ELR (cell line): ENCODE measurements at regions not wholly inside any gene's neighbourhood (a gene's known extent, or its start where the extent isn't known, plus 50 kb on each side); places are given as distances from the start of the nearest gene placed in this dataset.

Experiments used
- DNase-seq: peaks from one replicate; pipeline ENCODE4 v3.0.0-alpha.2; 2015; ENCODE audit warnings: low read depth

DNA sequence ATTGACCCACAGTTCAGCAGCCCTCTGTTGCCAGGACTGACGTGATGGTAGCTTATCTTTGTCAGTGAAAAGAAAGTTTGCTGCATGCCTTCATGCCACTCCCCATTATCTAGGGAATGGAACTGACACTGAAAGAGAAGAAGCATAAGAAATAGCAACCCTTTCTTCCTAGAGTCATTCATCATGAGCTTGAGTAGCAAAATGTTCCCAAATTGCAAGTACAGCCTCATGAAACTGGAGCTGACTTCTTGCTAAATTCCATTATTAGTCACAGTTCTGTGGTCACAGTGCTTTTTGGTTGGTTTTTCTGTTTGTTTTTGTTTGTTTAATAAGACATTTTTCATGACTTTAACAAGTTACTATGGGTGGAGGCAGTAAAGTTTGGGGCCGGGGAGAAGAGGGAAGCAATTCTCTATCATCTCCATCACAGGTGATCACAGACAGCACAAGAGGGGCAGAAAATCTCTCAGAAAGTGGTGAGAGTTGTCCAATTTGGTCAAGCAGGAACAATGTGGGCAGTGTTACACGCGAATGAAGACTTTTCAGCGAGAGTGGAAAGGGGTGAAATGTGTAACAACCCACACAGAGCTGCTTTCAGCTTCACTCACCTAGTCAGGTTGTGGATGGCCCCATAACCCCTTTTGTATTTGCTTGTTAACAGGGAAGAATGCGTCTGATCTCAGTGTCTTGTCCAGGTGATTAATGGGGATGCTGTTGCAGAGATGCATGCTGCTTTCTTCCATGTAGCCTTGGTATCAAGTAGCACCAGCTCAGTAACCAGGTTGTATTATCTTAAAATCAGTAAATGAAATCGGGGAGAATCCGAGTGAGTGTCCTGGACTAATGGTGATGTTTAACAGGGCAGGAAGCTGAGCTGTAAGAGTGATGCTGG, 440.4 kb downstream of the DMRT2 start:
- no peak for DNase-seq

DNA sequence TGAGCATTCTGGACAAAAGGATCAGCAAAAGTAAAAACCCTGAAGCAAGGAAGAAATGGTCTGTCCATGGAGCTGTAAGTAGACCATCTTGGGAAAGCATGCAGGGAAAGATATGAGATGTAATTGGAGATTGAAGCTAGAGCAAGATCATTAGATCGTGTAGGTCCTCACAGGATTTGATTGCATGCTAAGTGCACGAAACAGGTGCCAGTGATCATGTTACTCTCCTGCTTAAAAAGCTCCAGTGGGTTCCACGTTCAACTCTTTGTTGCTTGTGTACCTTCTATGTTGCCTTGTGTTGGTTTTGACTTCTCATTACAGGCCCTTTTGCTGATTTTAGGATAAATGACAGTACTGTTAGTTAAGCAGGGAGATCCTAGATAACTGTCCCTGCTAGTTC, 442.0 kb downstream of the DMRT2 start:
- no peak for DNase-seq

DNA sequence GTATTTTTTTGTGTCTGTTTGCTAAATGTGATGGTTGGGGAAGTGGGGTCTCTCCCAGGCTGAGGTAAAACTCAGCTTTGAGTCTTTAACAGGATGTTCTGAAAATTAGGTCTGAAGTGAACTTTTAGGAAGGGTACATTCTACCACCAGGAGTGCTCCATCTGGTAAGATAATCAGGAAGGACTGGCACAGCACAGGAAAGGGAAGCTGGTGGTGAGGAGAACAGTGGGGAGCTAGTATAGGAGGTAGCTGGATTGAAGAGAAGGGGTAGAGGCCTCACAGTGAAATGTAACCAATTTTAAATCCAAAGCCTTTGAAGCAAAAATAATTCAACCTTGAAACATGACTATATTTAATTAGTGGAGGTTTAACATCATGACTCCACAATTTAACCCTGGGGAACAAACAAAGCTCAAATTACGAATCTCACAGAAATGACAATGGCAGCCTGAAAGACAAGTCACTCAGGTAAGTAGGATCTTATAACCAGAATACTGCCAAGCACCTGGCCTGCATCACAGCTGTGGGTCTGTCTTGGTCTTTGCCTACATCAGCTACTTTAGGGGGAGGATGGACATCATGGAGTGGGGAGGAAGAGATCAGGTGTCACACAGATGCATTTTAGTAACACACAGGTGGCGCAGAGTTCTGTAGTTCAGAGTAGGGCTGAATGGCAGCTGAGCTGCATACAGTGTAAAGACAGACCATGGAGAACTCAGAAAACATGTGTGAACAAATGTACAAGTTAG, 445.3 kb downstream of the DMRT2 start:
- DNase-seq = no peak

DNA sequence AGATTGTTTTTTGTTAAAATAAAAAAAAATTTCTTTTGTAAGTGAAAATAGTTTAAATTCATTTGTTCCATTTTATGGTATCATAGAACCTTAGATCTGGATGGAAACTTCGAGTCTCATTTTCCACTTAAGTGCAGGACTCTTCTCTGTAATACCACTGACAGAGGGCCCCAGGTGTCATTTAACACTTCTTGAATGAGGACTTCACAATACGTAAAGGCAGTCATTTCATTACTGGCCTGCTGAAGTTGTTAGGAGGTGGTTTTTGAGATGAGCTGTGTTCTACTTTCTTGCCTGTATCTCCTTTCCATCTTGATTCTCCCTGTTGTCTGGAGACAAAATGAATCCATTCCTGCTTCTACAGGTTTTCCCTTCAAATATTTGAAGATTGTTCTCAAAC, 455.3 kb downstream of the DMRT2 start:
- DNase-seq = no peak

DNA sequence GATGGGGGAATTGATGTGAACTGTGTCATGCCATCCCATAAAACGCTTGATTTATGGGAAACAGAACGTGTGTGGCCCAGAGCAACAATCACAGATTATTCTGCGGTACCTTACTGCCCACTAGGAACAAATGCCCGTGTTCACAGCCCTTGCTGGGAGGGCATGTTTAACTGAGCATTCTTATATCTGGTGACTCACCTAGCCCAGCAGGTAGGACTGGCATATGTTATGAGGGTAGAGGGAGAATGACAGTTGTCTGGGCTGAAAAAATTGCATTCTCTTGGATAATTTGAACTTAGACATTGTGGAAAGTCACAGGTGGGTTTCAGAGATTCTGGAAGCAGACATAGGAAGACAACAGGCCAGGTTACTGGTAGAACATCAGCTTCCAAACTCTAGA, 460.6 kb downstream of the DMRT2 start:
- no peak for DNase-seq

DNA sequence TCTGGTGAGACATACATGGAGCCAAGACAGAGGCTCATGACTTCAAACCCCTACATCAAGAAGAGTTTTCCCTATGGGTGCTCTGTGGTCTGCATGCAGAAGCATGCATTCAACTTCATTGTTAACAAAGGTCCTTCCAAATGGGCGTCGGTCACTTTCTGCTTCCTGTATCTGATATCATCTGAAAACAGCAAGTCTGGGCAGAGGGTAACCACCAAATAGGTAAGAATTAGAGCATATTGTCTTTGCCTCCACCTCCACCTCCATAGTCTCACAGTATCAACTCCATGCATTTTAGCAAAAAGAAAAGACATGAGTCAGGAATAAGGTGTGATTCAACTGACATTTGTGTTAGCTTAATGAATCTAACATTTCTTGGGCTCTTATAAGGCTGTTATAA, 462.9 kb downstream of the DMRT2 start:
- DNase-seq = no peak

DNA sequence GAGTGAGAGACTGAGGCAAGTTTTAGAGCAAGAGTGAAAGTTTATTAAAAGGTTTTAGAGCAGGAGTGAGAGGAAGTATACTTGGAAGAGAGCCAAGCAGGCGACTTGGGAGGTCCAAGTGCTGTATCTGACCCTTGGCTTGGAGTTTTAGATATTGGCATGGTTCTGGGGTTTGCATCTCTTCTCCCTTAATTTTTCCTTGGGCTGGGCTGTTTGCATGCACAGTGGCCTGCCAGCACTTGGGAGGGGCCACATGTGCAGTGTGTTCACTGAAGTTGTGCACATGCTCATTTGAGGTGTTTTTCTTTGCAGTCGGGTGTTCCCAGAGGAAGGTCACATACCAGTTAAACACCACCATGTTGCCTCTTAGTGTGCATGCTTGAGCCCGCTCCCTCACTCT, 464.1 kb downstream of the DMRT2 start:
- DNase-seq = no peak

DNA sequence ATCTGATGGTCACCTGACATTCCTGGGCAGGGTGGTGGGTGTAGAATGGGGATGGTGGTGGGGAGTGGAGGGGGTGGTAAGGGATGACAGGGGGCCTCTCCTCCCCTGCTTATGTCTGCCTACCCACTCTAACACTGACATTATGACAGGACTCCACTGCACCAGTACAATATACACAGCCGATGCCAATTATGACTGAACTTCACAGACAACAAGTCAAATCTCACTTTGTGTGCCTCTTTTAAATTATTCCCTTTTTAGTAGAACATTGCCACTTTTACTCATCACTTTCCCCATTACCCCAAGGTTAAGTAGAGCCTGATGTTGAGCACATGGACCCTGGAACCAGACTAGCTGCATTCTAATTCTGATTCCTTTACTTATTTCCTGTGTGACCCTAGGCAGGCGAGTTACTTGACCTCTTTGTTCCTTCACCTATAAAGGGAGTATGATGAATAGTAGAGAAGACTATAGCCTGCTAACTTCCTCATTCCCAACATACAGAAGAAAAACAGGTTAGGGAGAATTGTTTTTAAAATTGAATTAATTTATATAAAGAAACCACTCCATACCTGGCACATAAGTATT, 464.7 kb downstream of the DMRT2 start:
- no peak for DNase-seq

DNA sequence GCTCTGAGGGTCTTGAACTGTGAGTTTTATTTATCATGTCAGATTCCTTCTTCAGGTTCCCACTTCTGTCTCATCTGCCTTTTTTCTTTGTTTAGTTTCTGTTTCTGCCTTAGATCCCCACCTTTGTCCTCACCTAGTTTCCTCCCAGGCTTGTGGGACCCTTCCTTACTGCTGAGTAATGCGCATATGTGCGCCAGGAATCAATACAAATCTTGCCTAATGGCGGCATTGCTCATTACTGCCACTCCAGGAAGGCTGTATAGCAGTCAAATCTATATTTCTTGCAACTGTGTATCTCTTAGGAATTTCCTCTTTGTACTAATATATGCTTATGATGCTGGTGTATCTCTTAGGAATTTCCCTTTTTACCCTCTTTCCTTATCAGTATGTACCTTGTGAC, 465.4 kb downstream of the DMRT2 start:
- no peak for DNase-seq

DNA sequence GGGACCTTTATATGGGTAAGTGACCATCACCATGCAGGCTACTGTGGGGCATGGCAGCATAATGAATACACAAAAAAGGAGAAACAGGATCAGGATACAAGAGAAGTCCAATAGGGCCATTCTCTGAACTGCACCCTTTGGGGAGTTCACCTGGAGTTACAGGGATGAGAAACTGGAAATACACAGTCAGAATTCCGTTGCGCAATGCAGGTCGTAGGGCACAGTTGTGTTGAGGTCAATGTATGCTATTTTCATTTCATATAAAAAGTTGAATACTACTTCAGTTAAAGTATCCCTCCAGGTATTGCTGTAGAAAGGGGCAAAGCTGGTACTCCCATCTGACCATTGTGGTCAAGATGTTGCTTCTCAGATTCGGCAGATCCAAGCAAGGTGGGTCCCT, 471.4 kb downstream of the DMRT2 start:
- no peak for DNase-seq

DNA sequence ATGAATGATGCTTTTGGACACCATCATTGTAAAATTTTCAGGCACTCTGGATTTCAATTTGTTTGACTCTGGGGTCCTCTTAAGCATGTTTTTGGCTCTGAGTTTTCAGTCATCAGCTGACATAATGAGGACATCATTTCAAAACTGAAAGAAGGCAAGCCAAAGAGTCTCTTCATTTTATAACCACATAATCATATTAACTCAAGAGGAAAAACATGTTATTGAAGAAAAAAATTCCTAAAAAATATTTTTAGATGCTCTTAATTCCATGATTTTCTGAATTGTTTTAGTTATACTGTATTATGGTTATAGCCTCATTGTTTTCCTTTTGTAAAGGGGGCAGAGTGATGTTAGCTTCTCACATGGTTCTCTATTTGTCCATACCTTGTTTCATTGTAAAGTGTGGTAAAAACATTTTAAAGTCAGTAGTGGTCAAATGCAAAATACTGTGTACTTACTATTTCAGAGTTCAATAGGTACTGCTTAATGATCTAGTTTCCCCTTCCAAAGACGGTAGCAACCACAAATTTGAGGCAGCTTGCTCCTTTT, 472.1 kb downstream of the DMRT2 start:
- no peak for DNase-seq

DNA sequence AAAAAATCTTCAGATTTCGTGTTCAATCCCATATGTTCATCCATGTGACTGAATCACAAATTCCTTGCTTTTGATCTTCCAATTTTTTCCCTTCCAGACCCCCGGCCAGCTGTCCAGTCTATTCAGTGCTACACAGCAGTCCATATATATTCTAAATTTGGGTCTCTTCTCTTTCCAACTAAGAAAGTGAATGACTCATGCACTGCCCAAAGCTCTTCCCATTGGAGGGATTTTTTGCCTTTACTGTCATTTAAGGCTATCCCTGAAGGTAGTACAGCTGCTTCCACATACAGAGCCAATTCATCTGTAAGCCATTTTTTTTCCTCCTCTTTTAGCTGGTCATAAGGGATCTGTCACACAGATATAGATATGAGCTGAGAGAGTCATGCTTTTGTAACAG, 478.3 kb downstream of the DMRT2 start:
- DNase-seq = no peak

DNA sequence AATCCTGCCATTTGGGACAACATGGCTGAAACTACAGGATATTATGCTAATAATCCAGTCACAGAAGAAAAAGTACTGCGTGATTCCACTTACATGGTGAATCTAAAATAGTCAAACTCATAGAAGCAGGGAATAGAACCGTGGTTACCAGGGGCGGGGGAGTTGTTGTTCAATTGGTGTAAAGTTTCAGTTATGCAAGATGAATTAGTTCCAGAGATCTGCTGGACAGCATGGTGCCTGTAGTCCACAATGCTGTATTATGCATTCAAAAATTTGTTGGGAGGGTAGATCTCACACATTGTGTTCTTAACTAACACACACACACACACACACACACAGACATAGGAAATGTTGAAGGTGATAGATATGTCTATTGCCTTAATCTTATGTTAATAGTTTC, 480.5 kb downstream of the DMRT2 start:
- no peak for DNase-seq

DNA sequence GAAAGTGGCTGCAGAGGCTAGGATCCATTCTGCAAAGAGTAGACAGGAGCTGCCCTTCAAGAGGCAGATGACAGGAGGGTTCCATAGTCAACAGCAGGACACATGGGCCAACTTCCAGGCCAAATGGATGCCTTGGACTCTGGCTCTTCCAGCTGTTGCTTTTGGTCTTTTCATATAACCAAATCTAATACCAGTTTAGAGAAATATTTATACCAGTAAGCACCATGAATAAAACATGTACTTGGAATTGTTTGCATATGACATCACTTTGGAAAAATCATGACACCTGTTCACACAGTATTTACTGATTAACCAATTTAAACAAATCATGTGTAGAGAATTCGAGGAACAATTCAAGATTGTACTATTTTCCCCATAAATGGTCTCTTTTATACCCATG, 481.3 kb downstream of the DMRT2 start:
- no peak for DNase-seq

DNA sequence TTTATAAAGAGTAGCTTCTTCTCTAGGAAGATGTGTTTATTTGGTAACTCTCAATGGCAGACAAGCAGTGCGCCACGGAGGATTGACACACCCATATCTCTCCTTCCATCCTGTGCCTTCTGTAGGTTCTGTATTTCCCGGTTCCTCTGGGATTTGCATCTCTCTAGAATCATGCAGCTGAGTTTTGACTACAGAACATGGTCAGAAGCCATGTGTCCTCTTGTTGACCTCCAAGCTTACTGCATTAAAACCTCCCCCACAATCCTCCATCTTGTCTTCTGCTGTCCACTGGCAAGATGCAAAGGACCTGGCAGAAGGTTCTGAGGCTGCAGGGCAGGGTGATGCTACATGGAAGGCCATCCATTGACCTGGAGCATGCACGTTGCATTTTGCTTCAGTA, 482.0 kb downstream of the DMRT2 start:
- no peak for DNase-seq

DNA sequence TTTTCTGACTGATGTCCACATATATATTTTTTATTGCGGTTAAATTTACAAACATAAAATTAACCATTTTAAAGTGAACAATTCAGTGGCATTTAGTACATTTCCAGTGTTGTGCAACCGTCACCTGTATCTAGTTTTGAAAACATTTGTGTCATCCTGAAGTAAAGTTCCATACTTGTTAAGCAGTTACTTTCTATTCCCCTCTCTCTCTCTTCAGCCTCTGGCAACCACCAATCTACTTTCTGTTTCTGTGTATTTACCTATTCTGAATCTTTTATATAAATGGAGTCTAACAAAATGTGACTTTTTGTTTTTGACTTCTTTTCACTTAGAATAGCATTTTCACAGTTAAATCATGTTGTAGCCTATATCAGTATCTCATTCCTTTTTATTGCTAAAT, 480.1 kb upstream of the SMARCA2 start:
- DNase-seq = no peak

DNA sequence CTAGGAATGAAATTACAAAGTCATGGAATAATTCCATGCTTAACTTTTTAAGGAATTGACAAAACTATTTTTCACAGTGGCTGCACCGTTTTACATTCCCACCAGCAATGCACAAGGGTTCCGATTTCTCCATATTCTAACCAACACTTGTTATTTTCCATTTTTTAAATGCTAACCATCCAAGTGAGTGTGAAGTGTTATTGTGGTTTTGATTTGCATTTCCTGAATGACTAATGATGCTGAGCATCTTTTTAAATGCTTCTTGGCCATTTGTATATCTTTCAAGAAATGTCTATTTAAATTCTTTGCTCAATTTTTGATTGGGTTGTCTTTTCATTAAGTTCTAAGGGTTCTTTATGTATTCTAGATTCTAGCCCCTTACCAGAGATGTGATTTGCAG, 479.5 kb upstream of the SMARCA2 start:
- DNase-seq = no peak

DNA sequence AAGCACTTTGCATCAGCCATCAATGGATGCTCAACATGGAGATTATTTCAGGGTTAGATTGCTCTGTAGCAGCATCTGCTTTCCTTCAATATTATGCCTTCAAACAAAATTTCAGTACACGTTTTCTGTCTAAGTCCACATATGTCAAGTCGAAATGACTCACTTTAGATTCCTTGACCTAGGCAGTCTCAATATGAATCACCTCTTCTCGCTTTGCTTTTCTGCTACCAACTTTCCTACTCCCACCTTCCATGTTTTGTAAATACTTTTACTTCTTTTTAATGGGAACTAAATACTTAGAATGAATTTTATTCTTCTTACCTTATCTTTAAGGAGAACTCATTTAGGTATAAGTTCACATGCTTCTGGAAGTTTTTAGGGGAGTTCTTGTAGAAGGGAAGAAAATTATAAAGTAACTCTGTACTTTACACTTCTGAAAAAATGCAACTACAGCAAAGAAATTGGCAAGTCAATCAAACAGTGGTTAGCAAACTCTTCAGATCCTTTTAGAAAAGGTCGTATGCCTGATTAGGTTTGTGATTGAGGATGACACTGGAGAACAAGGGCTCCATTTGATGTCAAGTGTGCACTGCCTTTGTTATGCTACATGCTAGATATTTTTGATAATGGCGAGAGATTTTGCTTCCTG, 478.5 kb upstream of the SMARCA2 start:
- DNase-seq = no peak

DNA sequence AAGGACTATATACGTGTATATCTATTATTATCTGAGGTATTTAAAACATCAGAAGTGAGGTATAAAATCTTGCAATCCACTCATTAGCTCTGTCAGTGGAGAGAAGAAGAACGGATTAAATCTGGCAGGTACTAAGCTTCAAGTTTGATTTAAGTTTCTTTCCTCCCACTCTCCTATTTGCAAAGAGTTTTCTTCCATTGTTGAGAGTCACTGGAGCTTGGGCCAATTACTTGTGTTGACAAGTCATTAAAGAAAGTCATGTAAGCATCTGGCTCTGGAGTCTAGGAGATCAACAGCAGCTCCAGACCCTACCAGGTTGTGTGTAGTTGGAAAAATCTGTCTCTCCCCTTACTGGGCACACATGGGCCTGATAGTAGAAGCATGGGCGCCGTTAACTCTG, 476.8 kb upstream of the SMARCA2 start:
- DNase-seq = no peak

DNA sequence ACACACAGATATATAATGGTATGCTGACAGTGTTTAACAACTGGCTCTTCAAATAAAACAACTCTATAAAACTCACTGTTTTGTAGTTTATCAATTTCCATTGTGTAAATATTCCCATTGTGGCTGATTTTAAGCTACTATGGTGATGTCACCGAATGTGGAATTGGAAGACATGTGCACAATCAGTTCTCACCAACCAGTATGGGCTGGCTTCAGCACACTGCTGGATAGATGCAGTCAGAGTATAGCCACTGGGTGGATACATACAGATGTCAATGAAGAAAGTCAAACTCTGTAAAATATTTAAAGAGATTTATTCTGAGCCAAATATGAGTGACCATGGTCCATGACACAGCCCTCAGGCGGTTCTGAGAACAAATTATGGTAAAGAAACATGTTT, 475.9 kb upstream of the SMARCA2 start:
- no peak for DNase-seq

DNA sequence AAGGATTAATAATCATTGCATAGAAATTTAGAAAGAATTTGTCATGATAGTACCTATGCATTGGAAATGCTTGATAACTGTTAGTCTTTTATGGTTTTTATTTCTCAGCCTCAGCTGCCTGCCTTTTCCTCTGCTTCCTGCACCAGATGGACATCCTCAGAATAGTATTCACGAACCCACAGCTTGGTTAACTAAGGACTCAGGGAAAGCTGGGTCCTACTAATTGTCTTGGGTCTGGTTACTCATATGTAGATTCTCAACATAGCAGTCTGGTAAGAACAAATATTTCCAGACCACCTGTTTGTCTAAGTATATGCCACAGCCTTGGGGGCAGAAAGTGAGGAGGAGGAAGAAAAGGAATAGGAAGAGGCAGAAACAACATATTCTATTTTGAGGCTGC, 464.5 kb upstream of the SMARCA2 start:
- DNase-seq = no peak
